ENCODE measurements at regions not wholly inside any gene's neighbourhood (a gene's known extent, or its start where the extent isn't known, plus 50 kb on each side); places are given as distances from the start of the nearest gene placed in this dataset.

DNA sequence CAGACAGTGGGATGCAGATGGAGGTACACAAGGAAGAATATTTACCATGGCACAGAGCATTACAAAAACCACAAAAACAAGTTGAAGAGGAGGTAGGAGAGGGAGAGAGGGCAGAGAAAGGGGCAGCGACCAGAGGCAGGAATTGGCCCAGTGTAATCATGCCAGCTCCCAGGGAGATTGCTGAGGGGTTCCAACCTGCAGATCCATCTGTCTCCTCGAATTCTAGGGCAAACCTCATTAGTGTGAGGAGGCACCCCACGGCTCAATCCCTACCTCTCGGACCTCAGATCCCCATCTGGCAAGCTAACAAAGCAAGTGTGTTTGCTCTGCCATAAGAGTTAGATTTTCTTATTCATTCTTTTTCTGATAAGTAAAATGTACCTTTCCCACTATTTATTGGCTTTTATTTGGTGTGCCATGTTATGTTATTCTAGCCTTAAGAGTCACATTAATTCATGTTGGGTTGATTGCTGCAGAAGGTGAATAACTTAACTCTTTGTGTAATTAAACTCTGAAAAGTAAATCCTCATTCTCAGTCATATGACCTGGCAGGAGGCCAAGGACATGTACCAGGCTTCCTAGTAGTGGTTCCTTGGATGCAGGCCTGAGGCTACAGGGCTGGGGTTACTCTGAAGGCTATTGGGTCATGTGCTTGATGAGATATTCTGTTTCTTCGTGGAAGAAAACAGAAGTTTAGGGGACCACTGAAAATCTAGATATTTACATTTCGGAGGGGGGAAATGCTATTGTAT lies 315.2 kb upstream of the ATP10B start:
- TF ChIP-seq, protein P1, sequence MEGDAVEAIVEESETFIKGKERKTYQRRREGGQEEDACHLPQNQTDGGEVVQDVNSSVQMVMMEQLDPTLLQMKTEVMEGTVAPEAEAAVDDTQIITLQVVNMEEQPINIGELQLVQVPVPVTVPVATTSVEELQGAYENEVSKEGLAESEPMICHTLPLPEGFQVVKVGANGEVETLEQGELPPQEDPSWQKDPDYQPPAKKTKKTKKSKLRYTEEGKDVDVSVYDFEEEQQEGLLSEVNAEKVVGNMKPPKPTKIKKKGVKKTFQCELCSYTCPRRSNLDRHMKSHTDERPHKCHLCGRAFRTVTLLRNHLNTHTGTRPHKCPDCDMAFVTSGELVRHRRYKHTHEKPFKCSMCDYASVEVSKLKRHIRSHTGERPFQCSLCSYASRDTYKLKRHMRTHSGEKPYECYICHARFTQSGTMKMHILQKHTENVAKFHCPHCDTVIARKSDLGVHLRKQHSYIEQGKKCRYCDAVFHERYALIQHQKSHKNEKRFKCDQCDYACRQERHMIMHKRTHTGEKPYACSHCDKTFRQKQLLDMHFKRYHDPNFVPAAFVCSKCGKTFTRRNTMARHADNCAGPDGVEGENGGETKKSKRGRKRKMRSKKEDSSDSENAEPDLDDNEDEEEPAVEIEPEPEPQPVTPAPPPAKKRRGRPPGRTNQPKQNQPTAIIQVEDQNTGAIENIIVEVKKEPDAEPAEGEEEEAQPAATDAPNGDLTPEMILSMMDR (IDR thresholded peaks at IDR 0.05) = no peak
- no peak for TF ChIP-seq POLR2A (IDR thresholded peaks at IDR 0.05)

All from adrenal gland (tissue), 5 donors.